HG02610 (cell line): ENCODE measurements at regions not wholly inside any gene's neighbourhood (a gene's known extent, or its start where the extent isn't known, plus 50 kb on each side); places are given as distances from the start of the nearest gene placed in this dataset.
A peak's percentile ranks its signal among the peaks of the same experiment; 100 is the strongest.
"Not testable (repeated sequence)": the region's sequence is repeated elsewhere in the genome, so short reads cannot be mapped to it uniquely, and the experiment has no call there.

Experiments used
- ATAC-seq: cut with Tn5 transposase; IDR thresholded peaks from one replicate; pipeline ENCODE4 v1.9.1; 2021; ENCODE audit warnings: mild to moderate bottlenecking, moderate library complexity; ENCODE audit not compliant: unreplicated experiment

DNA sequence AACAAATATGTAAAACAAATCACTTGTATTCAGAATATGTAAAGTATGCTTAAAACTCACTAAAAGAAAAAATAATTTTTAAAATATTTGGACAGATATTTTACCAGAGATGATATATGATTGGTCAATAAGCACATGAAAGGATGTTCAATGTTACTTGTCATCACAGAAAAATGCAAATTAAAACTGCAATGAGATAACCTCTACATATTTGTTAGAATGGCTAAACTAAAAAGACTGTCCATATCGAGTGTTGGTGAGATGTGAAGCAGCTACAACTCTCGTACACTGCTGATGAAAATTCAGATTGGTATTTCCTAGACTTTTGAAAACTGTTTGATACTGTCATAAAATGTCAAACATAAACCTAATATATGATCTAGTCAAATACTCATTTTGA is 685.1 kb downstream of the DTWD2 start:
- no peak for ATAC-seq

DNA sequence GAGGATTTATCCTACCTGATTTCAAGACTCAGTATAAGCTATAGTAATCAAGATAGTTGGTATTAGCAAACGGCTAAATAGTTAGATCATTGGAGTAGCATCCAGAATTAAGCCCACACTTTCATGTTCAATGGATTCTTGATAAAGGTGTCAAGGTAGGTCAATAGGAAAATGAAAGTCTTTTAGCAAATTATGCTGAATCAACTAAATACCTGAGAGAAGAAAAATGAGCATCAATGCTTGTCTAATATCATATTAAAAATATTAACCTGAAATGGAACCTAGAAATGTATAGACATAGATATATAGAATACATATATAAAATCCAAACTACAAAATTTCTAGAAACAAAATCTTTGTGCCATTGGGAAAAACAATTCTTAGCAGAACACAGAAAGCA is 685.6 kb downstream of the DTWD2 start:
- no peak for ATAC-seq

DNA sequence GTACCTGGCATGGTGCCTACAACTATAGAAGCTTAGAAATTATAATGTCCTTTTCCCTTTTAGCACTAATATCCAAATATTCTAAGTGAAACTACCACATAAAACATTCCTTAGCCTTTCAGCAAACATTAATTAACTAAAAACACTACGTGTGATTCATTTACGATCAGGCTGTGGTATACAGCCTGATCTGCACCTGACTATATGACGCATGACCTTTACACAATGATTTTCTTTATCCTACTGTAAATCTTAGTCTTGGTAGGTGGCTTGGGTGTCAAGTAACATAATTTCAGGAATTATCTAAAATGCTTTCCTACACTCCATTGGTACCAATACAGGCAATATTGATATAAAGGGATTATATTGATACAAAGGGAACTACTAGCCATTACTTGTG is 686.7 kb downstream of the DTWD2 start:
- ATAC-seq: no peak

DNA sequence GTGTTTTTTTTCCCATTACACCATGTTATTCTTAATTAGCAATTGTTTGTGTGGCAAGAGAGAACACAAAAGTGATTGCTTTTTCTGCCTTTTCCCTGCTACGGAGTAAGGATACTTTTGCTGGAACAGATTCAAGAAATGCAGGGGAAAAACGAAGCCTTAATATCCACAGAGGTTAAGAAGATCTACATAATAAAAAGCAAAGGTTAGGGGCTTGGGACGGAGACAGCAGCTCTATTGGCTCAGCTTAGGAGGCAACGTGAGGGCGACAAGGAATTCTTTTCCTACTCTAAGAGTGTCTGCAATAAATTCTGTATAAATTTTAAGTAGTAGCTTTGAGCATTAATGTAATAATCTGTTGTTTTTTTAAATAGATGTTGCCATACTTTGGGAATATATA is 693.3 kb downstream of the DTWD2 start:
- no peak for ATAC-seq

DNA sequence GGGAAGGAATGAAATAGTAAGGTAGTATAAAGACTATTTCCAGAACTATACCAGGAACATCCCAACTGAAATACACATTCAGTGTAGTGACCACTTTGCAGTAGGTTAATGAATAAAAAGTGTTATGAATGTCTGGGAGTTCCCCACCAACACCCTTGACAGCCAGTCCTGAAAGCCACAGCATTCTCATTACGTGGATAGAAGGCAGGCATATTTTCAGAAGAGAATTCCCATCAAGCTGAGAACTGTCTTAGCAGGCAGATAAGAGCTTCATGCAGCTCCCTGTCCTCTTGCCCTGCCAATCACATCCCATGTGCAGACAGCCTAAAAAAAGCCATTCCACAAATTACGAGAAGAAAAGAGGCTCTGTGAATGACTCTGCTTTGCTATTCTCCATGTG is 695.0 kb downstream of the DTWD2 start:
- ATAC-seq: peak; percentile 78

DNA sequence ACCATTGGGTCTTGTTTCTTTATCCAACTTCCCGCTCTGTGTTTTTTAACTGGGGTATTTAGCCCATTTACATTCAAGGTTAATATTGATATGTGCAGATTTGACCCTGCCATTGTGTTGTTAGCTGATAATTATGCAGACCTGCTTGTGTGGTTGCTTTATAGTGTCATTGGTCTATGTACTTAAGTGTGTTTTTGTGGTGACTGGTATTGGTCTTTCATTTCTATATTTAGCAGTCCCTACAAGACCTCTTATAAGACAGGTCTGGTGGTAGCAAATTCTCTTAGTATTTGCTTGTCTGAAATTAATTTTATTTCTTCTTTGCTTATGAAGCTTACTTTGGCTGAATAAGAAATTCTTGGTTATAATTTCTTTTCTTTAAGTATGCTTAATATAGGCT is 698.1 kb downstream of the DTWD2 start:
- ATAC-seq: no peak

DNA sequence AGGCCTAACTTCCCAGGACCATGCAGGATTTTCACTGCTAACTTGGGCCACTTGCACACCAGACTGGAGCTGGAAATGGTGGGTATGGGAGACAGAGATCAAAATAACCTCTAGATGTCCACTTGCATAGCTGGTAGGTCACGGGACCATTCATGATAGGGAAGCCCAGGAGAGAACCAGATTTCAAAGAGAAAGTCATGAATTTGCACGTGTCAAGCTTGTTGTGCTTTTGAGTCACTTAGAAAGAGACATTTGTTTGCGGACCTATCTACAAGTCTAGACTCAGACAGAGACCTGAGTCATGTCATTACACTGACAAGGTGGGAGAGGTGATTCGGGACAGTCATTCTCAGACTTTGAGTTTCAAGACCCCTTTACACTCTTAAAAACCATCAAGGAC is 704.1 kb downstream of the DTWD2 start:
- not testable (repeated sequence) for ATAC-seq

DNA sequence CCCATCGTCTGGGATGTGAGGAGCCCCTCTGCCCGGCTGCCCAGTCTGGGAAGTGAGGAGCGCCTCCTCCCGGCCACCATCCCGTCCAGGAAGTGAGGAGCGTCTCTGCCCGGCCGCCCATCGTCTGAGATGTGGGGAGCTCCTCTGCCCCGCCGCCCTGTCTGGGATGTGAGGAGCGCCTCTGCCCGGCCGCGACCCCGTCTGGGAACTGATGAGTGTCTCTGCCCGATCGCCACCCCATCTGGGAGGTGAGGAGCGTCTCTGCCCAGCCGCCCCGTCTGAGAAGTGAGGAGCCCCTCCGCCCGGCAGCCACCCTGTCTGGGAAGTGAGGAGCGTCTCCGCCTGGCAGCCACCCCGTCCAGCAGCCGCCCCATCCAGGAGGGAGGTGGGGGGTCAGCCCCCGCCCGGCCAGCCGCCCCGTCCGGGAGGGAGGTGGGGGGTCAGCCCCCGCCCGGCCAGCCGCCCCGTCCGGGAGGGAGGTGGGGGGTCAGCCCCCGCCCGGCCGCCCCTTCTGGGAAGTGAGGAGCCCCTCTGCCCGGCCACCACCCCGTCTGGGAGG is 705.8 kb downstream of the DTWD2 start:
- not testable (repeated sequence) for ATAC-seq

DNA sequence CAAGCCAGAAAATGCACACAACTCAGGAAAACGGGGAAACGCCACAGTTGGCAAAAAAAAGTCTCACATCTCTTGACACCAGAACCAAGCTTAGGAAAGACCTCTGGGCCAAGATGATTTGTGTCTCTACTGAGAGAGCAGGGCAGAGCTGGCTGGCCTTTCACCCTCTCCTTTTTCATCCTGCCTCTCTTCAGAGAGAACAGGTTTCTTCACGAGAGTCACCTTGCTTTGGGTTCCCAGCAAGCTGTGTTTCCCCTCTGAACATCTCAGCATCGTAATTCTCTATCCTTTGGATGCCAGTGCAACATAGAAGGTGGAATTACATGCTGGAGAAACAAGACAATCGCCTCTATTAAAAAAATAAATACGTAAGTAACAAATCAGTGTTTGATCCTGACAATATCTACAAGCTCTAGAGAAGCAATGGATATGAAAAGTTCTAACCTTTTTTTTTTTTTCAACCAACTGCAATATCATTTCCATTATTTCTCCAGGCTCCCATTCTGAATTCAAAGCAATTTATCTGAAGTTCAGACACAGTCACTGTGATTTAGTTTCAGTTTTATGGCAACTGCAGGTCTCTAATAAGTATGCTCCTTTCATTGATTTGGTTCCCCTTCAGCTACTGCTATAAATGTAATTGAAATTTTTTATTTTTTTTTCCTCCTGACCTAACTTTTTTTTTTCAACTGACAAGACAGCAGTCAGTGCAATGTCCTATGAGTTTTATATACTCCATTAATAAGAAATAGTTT is 708.6 kb downstream of the DTWD2 start:
- ATAC-seq: no peak

DNA sequence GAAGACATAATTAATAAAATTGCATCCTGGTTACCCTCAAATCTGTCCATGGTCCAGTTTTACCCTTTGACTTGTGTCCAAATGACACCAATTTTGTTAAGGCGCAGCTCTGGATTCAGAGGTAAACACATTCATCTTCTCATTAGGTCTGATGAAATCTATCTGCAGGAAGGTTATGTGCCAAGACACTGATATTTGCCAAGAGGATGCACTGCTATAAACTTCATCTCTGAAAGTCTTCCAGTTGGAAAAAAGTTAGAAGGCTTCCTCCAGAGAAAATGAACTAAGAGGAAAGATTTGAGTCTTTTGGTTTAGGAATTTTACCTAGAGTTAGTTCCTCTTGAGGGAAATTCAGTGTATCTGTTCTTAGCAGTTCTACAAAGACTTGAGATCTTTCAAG is 717.8 kb downstream of the DTWD2 start:
- ATAC-seq: no peak

DNA sequence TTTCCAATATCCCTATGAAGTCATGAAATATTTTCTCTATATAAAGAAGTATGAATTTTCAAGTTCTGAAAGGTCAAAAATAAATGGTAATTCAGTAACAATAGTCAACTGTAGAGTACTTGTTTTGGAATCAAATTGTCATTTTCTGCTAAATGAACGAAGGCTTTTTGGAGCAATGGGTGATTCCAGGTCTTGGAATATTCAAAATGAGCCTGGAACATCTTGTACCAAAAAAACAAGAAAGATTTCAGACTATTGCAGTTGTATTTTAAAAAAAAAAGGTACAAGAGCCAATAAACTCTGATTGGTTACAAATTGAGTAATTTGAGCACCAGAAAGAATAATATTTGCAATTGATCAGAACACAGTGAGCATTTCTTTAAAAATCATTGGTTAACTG is 730.1 kb downstream of the DTWD2 start:
- ATAC-seq: no peak

DNA sequence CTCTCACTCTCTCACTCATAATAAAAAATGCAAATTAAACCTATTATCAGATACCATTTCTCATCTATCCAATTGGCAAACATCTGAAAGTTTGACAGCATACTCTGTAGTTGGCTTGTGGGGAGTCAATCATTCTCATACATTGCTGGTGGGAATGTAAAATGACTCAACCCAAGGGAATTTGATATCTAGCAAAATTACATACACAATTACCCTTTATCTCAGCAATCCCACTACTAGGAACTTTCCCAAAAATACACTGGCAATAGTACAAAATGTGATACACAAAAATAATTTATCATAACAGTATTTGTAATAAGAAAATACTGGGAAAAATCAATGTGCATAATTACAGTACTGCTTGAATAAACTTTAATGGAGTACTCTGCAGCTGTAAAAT is 731.3 kb downstream of the DTWD2 start:
- ATAC-seq: no peak

DNA sequence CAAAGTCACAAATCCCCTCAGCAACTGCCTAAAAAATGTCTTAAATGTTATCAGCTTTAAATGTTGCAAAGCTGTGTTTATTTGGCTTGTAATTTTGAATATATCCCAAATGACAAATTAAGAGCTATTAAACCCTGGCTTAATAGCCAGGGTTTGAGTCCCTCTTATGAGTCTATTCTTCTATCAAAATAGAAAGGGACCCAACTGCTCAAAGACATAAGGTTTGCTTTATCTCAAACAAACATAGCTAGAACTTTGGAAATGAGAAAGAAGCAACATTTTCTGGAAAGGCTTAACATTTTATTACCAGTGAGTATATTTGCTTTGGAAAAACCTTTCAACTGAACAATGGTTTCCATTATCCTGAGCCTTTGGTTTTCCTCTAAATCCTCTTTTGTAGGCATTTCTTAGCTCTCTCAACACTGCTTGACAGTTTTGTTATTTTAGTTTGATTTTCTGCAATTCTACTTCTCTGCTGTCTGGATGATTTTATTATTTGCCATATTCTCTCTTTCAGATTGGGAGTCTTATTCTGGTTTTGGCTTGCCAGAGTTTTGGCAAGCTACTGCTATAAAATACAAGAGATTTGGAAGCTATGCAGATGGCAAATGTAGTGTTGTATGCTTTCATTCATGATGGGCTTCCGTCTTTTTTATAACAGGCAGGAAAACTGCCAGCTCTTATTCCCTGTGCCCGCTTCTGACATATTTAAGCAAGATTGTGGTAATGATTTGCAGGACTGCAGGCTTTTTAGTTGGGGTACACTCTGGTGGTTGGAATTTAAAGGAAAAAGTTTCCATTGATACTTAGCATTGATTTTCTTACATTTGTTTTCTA is 734.9 kb downstream of the DTWD2 start:
- no peak for ATAC-seq

DNA sequence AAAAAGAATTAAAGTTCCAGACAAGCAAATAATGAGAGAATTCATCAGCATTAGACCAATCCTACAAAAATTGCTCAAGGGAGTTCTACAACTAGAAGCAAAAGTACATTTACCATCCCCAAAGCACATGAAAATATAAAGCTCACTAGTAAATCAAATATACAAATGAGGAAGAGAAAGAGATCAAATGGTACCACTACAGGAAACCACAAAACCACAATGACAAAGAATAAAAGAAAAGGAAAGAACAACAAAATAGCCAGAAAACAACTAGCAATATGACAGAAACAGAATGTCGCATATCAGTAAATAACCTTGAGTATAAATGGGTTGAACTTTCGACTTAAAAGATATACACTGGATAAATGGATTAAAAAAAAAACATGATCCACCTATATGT is 739.0 kb downstream of the DTWD2 start:
- no peak for ATAC-seq

DNA sequence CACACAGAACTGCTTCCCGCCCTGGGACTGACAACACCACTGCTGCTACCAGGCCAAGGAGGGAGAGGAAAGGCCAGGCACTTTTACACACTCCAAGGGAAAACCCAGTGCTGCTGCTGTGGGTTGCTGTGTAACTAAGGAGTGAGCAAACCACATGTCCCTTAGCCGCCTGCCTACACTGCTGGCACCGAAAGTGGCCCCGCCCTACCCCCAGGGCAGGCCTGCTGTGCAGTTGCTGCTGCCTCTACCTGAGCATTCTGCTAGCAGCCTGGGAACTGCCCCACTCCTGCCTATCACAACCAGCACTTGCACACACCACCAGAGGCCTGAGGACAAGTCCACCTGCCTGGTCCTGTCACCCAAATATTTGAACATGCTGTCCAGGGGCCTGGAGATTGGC is 740.9 kb downstream of the DTWD2 start:
- no peak for ATAC-seq

DNA sequence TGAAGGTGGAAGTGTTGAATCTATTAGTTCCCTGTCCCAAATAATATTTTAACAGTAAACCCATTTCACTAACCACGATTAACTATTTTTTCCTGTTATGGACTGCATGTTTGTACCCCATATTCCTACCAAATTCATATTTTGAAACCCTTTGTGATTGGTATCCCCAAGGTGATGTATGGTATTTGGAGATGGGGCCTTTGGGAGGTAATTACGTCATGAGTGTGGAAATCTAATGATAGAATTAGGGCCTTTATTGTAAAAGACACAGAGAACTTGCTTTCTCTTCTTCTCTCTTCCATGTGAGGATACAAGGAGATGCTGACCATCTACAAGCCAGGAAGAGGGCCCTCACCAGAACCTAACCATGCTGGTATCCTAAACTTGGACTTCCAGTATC is 744.7 kb downstream of the DTWD2 start:
- no peak for ATAC-seq

DNA sequence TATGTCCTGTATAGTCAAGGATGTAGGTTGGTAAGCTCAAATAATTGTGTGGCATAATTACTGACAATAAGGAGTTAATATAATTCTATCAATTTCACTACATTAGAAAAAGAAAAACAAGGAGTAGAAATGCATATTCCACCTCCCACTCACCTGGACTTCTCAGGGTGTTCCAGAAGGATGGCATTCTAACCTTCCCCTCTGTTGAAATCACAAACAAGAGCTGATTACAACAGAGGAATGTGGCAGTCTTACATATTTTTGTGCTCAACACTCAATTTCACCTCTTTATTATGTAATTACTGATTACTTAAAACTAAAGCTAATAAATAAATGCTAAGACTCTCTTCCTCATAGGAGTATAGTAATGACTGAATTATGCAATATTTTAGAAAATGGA is 745.3 kb downstream of the DTWD2 start:
- ATAC-seq: no peak

DNA sequence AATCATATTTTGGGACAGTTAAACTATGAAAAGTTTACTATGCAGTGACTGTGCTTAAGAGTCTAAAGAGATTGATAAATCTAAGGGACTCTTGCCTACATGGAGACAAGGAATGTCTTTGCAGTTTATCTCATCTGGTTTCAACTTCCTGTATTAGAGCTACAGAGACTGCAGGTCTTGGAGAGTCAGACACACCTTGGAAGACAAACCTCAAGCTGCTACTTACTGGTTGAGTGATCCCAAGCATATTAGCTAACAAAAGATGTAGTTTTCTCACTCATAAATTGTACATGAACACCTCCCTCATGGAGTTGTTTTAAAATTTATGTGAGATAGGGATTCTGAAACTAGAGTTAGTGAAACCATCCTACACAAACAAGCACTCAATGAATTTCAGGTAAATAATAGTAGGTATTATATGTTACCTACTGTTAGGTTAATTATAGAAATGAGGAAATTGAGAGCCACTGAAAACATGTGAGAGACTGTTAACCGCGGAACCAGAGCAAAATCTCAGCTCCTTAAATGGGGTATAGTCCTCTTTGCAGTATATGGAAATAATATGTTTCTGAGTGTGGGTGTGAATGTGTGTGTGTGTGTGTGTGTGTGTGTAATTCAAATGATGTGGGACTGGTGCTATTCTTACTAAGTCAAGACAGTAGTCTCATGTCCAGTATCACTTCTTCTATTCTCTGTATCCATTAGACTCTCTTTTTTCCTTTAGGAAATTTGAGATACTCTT is 752.1 kb downstream of the DTWD2 start:
- ATAC-seq: peak; percentile 68

DNA sequence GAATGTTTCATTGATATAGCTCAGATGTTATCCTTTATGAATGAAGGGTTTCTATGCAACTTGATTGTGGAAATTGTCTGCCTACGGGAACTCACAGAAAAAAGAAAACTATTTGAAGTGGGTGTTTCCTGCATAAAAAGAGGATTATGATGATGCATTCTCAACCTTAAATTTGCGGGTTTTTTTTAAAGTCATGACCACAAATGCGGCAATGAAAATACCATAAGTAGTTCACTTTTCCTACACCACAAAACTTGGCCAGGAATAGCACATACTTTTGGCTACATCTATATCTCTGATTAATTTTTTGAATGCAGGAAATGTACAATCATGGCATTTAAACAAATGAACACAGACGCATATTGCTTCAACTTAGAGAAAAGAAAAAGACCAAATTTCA is 754.7 kb downstream of the DTWD2 start:
- no peak for ATAC-seq

DNA sequence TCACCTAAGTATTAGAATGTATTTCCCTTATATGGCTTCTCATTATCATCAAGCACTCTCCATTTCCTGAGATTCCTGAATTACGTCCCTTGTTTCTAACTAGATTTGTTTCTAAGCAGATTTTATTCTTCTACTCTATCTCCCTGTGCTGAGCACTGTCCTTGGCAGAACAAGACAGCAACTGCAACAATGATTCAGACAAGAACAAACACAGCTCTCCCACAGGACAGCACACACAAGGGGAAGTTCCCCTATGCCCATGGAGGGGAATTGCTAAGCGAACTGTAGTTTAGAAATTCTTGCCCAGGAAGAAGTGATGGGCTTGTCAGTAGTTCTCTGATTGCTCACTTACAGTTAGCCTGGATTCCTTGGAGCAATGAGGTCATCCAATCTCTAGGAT is 759.9 kb downstream of the DTWD2 start:
- no peak for ATAC-seq

DNA sequence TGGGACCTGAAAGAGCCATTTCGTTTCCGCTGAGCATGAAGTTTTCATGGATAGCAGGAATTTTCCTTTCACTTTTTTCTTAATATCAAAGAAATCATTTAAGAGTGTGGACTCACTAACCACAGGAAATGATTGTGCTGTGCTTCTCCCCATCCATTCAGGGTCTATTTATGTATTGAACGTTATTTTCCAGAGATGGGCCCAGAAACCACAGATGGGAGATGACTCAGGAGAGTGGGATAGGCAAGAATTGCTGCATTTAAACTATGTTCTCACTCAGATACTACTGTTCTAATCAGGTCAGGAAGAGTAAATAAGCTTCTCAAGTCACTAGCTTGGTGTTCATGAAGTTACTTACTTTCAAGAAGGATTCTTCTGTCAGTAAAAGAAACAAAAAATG is 763.8 kb downstream of the DTWD2 start:
- ATAC-seq: no peak
